ENCODE measurements at regions not wholly inside any gene's neighbourhood (a gene's known extent, or its start where the extent isn't known, plus 50 kb on each side); places are given as distances from the start of the nearest gene placed in this dataset.

DNA sequence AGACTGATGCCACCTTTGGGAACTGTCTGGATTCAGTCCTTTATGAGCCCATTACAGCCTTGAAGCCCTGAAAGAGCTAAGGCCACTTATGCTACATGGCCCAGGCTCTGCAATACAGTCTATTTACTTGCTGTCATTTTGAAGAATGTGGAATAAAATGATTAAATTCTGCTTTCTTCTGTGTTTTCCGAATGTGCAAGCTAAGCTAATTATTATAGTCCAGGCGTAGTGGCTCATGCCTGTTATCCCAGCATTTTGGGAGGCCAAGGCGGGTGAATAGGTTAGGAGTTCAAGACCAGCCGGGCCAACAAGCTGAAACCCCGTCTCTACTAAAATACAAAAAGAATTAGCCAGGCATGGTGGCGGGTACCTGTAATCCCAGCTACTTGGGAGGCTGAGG lies 142.5 kb downstream of the TEX29 start:
- no peak overlapping the region for H3K4me3 ChIP-seq (ENCODE audit: low read depth, low read length)
- no peaks in the 10 kb centered on the region for H3K36me3 ChIP-seq (ENCODE audit: control insufficient read depth, insufficient read depth, low read length)
- H3K27me3 ChIP-seq (ENCODE audit: control insufficient read depth, insufficient read depth, low read length): no peaks in the 10 kb centered on the region
- TF ChIP-seq, protein P1, sequence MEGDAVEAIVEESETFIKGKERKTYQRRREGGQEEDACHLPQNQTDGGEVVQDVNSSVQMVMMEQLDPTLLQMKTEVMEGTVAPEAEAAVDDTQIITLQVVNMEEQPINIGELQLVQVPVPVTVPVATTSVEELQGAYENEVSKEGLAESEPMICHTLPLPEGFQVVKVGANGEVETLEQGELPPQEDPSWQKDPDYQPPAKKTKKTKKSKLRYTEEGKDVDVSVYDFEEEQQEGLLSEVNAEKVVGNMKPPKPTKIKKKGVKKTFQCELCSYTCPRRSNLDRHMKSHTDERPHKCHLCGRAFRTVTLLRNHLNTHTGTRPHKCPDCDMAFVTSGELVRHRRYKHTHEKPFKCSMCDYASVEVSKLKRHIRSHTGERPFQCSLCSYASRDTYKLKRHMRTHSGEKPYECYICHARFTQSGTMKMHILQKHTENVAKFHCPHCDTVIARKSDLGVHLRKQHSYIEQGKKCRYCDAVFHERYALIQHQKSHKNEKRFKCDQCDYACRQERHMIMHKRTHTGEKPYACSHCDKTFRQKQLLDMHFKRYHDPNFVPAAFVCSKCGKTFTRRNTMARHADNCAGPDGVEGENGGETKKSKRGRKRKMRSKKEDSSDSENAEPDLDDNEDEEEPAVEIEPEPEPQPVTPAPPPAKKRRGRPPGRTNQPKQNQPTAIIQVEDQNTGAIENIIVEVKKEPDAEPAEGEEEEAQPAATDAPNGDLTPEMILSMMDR (IDR thresholded peaks at IDR 0.05; ENCODE audit: insufficient read depth, low read depth, low read length): no peak
- ChIA-PET CTCF (interaction anchor here (1.5 to 4.1 kb wide), 3 partner anchors 11 to 395 kb away, joined by 3 to 18 read pairs (median 6); no protein-coding TSS in a partner anchor), POLR2A (no interaction called here)
- DNase-seq (ENCODE audit: low read depth): no peak

DNA sequence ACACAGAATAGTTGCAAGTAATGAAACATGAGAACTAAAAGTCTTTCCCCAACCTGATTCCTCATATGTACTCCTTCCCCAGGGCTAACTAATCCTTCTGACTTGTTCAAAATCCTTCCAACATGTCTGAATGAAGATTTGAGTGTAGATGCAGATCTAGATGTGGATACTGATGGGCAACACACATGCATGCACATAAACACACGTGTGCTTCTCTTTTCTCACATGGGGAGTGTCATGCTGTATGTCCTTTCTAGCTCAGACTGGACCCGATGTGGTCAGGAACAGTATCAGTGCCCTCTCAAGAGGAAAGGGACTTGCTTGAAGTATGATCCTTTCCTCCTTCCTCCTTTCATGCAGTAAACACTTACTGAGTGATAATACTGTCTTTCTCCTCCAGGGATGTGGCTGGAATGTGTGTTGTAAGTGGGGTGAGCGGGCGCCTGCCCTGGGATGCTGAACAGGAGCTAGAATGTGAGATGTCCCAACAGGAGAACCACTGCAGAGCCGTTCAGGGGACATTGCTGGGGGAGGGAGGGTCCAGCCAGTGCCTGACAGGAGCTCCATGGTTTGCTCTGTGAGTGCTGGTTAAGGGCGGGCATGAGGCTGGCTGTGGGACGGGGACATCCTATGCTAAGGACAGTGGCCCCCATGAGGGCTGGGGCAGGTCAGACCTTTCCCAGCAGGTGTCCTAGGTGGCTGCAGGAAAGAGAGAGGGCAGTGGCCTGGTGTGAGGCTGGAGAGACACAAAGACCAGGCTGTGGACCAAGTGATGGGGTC lies 146.9 kb downstream of the TEX29 start:
- no peaks in the 10 kb centered on the region for H3K36me3 ChIP-seq (ENCODE audit: control insufficient read depth, insufficient read depth, low read length)
- CTCF ChIA-PET: interaction anchor here (1.6 kb wide), 2 partner anchors 7 to 1139 kb away, joined by 3 to 5 read pairs; no protein-coding TSS in a partner anchor
- H3K4me3 ChIP-seq (ENCODE audit: low read depth, low read length): no peak overlapping the region
- POLR2A ChIA-PET: no interaction called here
- TF ChIP-seq, protein P1 (IDR thresholded peaks at IDR 0.05; ENCODE audit: insufficient read depth, low read depth, low read length): no peak
- DNase-seq (ENCODE audit: low read depth): no peak
- H3K27me3 ChIP-seq (ENCODE audit: control insufficient read depth, insufficient read depth, low read length): no peaks in the 10 kb centered on the region

DNA sequence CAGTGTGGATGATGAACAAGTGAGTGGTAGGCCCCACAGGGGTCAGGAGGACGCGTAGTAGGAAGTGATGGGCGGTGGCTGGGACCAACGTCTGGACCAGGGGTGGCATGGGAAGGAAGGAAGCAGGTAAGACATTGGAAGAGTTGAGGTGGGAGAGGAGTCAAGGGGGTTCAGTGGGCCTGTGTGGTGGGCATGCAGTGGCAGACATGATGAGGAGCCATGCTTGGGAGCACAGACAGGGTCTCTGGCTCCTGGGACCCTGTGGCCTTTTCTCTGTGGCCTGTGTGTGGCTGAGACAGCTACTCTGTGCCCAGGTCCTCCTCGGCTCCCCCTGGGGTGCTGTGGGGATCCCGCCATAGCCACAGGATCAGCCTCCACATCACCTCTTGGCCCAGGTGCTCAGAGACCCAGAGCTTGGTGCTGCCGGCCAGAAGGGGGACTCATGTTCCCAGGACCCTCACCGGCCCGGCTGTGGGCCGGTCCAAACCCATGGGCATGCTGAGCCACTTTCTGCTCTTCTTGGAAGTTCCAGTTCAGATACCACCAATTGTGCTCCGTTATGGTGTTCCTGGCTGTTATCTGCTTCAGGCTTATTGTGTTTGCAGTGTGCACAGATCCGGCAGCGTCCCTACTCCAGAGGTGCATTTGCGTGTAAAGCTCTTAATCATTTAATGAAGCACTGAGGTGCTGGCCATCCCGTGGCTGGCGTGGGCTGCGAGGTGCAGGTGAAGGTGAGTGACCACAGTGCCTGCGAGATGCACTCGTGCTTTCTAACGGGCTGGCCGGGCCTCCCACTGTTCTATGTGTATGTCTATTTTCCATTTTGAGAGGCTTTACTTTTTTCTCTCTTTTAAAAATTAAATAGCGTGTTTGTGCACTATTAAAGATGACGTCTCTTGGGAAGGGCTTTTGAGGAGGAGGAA lies 147.9 kb downstream of the TEX29 start:
- ChIA-PET CTCF (no interaction called here), POLR2A (no interaction called here)
- TF ChIP-seq, protein P1 (IDR thresholded peaks at IDR 0.05; ENCODE audit: insufficient read depth, low read depth, low read length): no peak
- no peak overlapping the region for H3K4me3 ChIP-seq (ENCODE audit: low read depth, low read length)
- H3K36me3 ChIP-seq (ENCODE audit: control insufficient read depth, insufficient read depth, low read length): no peaks in the 10 kb centered on the region
- H3K27me3 ChIP-seq (ENCODE audit: control insufficient read depth, insufficient read depth, low read length): no peaks in the 10 kb centered on the region
- DNase-seq (ENCODE audit: low read depth): no peak

DNA sequence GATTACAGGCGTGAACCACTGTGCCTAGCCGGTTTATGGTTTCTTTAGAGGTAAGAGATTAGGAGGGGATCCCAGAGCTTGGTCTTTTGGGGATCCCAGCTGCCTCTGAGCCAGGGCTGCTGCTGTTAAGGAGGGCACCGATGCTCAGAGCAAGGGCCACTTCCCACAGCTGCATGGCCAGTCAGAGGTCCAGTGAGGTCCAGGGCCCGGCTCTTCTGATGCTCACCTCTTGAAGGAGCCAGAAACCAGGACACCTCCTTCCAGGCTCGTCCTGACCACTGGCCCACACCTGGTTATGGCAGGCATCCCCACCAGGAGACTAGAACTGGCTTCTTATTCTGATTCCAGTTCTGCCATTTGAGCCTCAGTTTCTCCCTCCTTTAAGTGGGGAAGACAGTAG lies 149.0 kb downstream of the TEX29 start:
- DNase-seq (ENCODE audit: low read depth): no peak
- no peaks in the 10 kb centered on the region for H3K27me3 ChIP-seq (ENCODE audit: control insufficient read depth, insufficient read depth, low read length)
- no peak overlapping the region for H3K4me3 ChIP-seq (ENCODE audit: low read depth, low read length)
- CTCF ChIA-PET: no interaction called here
- H3K36me3 ChIP-seq (ENCODE audit: control insufficient read depth, insufficient read depth, low read length): no peaks in the 10 kb centered on the region
- TF ChIP-seq, protein P1 (IDR thresholded peaks at IDR 0.05; ENCODE audit: insufficient read depth, low read depth, low read length): no peak
- POLR2A ChIA-PET: no interaction called here

DNA sequence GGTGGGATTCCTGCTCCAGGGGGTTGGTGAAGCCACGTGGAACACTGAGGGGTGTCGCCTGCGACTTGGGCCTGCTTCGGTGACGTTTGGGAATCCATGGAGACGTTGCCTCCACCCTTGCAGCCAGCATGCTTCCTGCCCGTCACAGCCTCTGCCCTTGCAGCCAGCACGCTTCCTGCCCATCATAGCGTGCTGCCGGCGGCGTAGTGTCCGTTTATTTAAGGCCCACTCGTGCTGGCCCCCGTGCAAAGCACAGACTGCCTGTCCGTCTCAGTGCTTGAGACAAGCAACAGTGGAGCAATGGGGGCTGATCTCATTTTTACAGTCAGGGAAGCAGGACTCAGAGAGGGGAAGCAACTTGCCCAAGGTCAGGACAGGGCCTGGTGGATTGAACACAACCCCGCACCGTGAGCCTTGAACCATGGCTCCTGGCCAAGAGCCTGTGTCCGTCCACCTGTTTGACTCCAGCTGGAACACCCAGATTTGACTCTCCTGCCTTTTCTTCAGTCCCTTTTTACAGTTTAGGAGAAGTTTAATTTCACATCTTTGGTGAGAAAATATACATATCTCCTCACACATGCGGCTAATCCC lies 149.6 kb downstream of the TEX29 start:
- Histone ChIP-seq H3K4me3 (ENCODE audit: low read depth, low read length) (no peak overlapping the region), H3K36me3 (ENCODE audit: control insufficient read depth, insufficient read depth, low read length) (no peaks in the 10 kb centered on the region), H3K27me3 (ENCODE audit: control insufficient read depth, insufficient read depth, low read length) (no peaks in the 10 kb centered on the region)
- POLR2A ChIA-PET: no interaction called here
- TF ChIP-seq, protein P1 (IDR thresholded peaks at IDR 0.05; ENCODE audit: insufficient read depth, low read depth, low read length): no peak
- CTCF ChIA-PET: no interaction called here
- DNase-seq (ENCODE audit: low read depth): no peak
